Ishikawa (cell line): ENCODE measurements at regions not wholly inside any gene's neighbourhood (a gene's known extent, or its start where the extent isn't known, plus 50 kb on each side); places are given as distances from the start of the nearest gene placed in this dataset.

ENCODE experiments used
- CEBPB ChIP-seq: IDR thresholded peaks from 2 replicates; pipeline ENCODE4 v1.6.1; 2012
- CREB1 ChIP-seq: IDR thresholded peaks from 2 replicates; pipeline ENCODE4 v1.6.1; 2012; ENCODE audit warnings: low read depth
- EP300 ChIP-seq: IDR thresholded peaks from 2 replicates; pipeline ENCODE4 v1.6.1; 2012; ENCODE audit warnings: borderline replicate concordance
- FOXM1 ChIP-seq: IDR thresholded peaks from 2 replicates; pipeline ENCODE4 v1.6.1; 2012; ENCODE audit warnings: low read depth, borderline replicate concordance
- MAX ChIP-seq: IDR thresholded peaks from 2 replicates; pipeline ENCODE4 v1.6.1; 2012
- NFIC ChIP-seq: IDR thresholded peaks from 2 replicates; pipeline ENCODE4 v1.6.1; 2012
- RAD21 ChIP-seq: IDR thresholded peaks from 2 replicates; pipeline ENCODE4 v1.6.1; 2012; ENCODE audit warnings: low read depth
- TAF1 ChIP-seq: IDR thresholded peaks from 2 replicates; pipeline ENCODE4 v1.6.1; 2012; ENCODE audit warnings: low read depth, mild to moderate bottlenecking
- TCF12 ChIP-seq: IDR thresholded peaks from 2 replicates; pipeline ENCODE4 v1.6.1; 2012; ENCODE audit warnings: low read depth
- YY1 ChIP-seq: IDR thresholded peaks from 2 replicates; pipeline ENCODE4 v1.6.1; 2012; ENCODE audit warnings: low read depth
- TF ChIP-seq, protein P1 (sequence below): IDR thresholded peaks from 2 replicates; pipeline ENCODE4 v1.6.1; 2012; ENCODE audit warnings: low read depth, mild to moderate bottlenecking

- TF ChIP-seq EP300, result no peak
- TF ChIP-seq MAX, result no peak
- TF ChIP-seq YY1, result no peak
- TF ChIP-seq, protein P1, sequence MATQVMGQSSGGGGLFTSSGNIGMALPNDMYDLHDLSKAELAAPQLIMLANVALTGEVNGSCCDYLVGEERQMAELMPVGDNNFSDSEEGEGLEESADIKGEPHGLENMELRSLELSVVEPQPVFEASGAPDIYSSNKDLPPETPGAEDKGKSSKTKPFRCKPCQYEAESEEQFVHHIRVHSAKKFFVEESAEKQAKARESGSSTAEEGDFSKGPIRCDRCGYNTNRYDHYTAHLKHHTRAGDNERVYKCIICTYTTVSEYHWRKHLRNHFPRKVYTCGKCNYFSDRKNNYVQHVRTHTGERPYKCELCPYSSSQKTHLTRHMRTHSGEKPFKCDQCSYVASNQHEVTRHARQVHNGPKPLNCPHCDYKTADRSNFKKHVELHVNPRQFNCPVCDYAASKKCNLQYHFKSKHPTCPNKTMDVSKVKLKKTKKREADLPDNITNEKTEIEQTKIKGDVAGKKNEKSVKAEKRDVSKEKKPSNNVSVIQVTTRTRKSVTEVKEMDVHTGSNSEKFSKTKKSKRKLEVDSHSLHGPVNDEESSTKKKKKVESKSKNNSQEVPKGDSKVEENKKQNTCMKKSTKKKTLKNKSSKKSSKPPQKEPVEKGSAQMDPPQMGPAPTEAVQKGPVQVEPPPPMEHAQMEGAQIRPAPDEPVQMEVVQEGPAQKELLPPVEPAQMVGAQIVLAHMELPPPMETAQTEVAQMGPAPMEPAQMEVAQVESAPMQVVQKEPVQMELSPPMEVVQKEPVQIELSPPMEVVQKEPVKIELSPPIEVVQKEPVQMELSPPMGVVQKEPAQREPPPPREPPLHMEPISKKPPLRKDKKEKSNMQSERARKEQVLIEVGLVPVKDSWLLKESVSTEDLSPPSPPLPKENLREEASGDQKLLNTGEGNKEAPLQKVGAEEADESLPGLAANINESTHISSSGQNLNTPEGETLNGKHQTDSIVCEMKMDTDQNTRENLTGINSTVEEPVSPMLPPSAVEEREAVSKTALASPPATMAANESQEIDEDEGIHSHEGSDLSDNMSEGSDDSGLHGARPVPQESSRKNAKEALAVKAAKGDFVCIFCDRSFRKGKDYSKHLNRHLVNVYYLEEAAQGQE, result no peak
- no peak for TF ChIP-seq TCF12
- TF ChIP-seq RAD21, result no peak
- no peak for TF ChIP-seq FOXM1
- no peak for TF ChIP-seq TAF1
- TF ChIP-seq CREB1, result no peak
- TF ChIP-seq CEBPB, result no peak
- no peak for TF ChIP-seq NFIC
Observed at GRCh38 chr12:77273898-77274297, 208.5 kb upstream of the E2F7 start.
